BJ (cell line): ENCODE measurements at regions not wholly inside any gene's neighbourhood (a gene's known extent, or its start where the extent isn't known, plus 50 kb on each side); places are given as distances from the start of the nearest gene placed in this dataset. TPM values are rescaled to one million over a fixed set of nuclear protein-coding genes. Genes with fewer than 3 reads are reported as not detected.

Experiments used
- CTCF ChIA-PET: fragments of 350-600 bp; formaldehyde crosslinking; extraction: SDS; loops from one replicate; lab custom pipeline; 2021; ENCODE audit warnings: antibody characterized with exemption, inconsistent platforms; lab: Yijun Ruan, JAX
- POLR2A ChIA-PET: fragments of 300-600 bp; sonication (Branson Sonifier 250); formaldehyde crosslinking; extraction: SDS; loops from one replicate; lab custom pipeline; 2021; ENCODE audit warnings: antibody characterized with exemption; lab: Charles Lee
- DNase-seq: peaks from one replicate; pipeline ENCODE4 v3.0.0-alpha.2; 2011; ENCODE audit warnings: low read depth
- H3K27me3 ChIP-seq: 2 replicates; pipeline ENCODE4 v1.6.0; 2011; ENCODE audit warnings: low read length; ENCODE audit not compliant: control insufficient read depth, insufficient read depth
- H3K36me3 ChIP-seq: 2 replicates; pipeline ENCODE4 v1.5.1; 2011; ENCODE audit warnings: low read length; ENCODE audit not compliant: control insufficient read depth, insufficient read depth
- H3K4me3 ChIP-seq: 2 replicates; pipeline ENCODE4 v1.5.1; 2011; ENCODE audit warnings: low read depth, mild to moderate bottlenecking, control low read depth, low read length
- small RNA-seq: library from RNA; depleted of rRNA; stranded (forward); fragments of <200 nt; gene quantifications from one replicate; pipeline ENCODE3, GENCODE V24; 2012; ENCODE audit warnings: low replicate concordance, low read depth; ENCODE audit not compliant: insufficient read length
- TF ChIP-seq, protein P1 (sequence below): IDR thresholded peaks from 2 replicates; pipeline ENCODE4 v1.5.1; 2011; ENCODE audit warnings: low read depth, mild to moderate bottlenecking, control low read depth, inconsistent platforms, low read length, moderate library complexity; ENCODE audit not compliant: insufficient read depth

DNA sequence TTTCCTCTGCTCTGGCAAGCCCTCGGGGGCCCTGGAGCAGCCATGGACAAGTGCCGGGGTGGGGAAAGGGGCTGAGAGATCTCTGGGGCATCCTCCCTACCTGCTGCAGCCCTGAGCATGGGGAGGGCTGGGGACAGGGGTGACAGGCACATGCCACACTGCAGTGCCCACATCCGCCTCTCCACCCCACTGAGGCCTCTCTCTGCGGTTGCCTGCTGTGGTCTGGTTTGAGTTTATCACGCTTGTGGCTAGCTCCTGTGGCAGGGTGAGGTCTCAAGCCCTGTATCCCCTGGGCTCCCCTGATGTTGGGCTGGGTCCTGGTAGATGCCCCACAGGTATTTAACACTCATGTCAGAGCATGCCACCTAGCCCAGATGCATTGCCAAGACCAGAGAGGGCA lies 52.9 kb upstream of the MLN start:
- Histone ChIP-seq H3K4me3 (no peak overlapping the region), H3K27me3 (no peaks in the 10 kb centered on the region; the same call in 1 of the 2 replicates), H3K36me3 (no peaks in the 10 kb centered on the region)
- POLR2A ChIA-PET: no interaction called here
- DNase-seq: no peak
- CTCF ChIA-PET: interaction anchor here (1.6 to 2.2 kb wide), 2 partner anchors 86 to 171 kb away, joined by 4 to 6 read pairs; no protein-coding TSS in a partner anchor
- TF ChIP-seq, protein P1, sequence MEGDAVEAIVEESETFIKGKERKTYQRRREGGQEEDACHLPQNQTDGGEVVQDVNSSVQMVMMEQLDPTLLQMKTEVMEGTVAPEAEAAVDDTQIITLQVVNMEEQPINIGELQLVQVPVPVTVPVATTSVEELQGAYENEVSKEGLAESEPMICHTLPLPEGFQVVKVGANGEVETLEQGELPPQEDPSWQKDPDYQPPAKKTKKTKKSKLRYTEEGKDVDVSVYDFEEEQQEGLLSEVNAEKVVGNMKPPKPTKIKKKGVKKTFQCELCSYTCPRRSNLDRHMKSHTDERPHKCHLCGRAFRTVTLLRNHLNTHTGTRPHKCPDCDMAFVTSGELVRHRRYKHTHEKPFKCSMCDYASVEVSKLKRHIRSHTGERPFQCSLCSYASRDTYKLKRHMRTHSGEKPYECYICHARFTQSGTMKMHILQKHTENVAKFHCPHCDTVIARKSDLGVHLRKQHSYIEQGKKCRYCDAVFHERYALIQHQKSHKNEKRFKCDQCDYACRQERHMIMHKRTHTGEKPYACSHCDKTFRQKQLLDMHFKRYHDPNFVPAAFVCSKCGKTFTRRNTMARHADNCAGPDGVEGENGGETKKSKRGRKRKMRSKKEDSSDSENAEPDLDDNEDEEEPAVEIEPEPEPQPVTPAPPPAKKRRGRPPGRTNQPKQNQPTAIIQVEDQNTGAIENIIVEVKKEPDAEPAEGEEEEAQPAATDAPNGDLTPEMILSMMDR: no peak

DNA sequence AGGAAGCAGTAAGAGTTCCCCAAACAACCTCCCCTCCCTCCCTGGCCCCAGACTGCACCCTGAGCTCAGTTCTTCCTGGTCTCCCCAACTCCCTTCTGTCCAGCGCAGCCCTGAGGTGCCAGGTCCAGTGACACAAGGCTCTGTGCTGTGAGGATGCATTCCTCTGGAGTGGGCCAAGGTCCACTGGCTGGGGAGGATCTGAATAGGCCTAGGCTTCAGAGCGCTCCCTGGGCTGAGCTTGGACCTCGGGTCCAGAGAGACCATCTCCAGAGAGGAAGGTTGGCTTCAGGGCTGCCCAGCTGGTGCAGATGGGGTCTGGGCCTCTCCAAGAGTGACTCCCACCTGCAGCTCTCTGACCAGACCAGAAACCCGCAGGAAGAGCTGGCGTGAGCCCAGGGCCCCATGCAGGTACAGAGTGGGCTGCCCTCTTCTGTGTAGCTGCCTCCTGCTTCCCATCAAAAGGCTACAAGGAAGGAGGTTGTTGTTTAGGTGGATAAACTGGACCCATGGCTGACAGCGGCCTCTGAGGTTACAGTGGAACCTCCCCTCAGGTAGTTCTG lies 52.3 kb upstream of the MLN start:
- TF ChIP-seq, protein P1: no peak
- ChIA-PET POLR2A (no interaction called here), CTCF (interaction anchor here (1.6 to 2.2 kb wide), 2 partner anchors 85 to 171 kb away, joined by 4 to 6 read pairs; no protein-coding TSS in a partner anchor)
- no peaks in the 10 kb centered on the region; the same call in 1 of the 2 replicates for H3K27me3 ChIP-seq
- no peaks in the 10 kb centered on the region for H3K36me3 ChIP-seq
- DNase-seq: no peak
- H3K4me3 ChIP-seq: no peak overlapping the region

GRCh38 chr6:33854572-33855030 lies 50.8 kb upstream of the MLN start:
- Histone ChIP-seq H3K27me3 (no peaks in the 10 kb centered on the region; the same call in 1 of the 2 replicates), H3K36me3 (no peaks in the 10 kb centered on the region), H3K4me3 (no peak overlapping the region)
- TF ChIP-seq, protein P1: no peak
- ChIA-PET CTCF (interaction anchor here (1.1 to 2.2 kb wide), 2 partner anchors 21 to 173 kb away, joined by 3 to 6 read pairs; no protein-coding TSS in a partner anchor), POLR2A (no interaction called here)
- no peak for DNase-seq

GRCh38 chr6:33853736-33854135 lies 49.9 kb upstream of the MLN start:
- no peak for DNase-seq
- Histone ChIP-seq H3K36me3 (no peaks in the 10 kb centered on the region), H3K4me3 (no peak overlapping the region), H3K27me3 (no peaks in the 10 kb centered on the region; the same call in 1 of the 2 replicates)
- TF ChIP-seq, protein P1: no peak
- POLR2A ChIA-PET: no interaction called here
- CTCF ChIA-PET: interaction anchor here (1.0 kb wide), 1 partner anchor 173 kb away, joined by 4 read pairs; no protein-coding TSS in a partner anchor

Small RNA genes lying in the stretch of these regions (small RNA-seq; reads per million reads assigned to genes)
- gene AL138889.2 (not detected), gene MIR7159 (not detected)
